Osteoblast (primary cell): ENCODE measurements at regions not wholly inside any gene's neighbourhood (a gene's known extent, or its start where the extent isn't known, plus 50 kb on each side); places are given as distances from the start of the nearest gene placed in this dataset.
A peak's percentile ranks its signal among the peaks of the same experiment; 100 is the strongest.

Experiments
- DNase-seq: peaks from one replicate; pipeline ENCODE4 v3.0.0; 2011; ENCODE audit warnings: low spot score, mixed read lengths; ENCODE audit not compliant: insufficient read length; ENCODE audit errors: missing footprints
- H2AFZ ChIP-seq: 2 replicates; pipeline ENCODE4 v1.6.0; 2011; ENCODE audit warnings: mild to moderate bottlenecking, low read length
- H3K27ac ChIP-seq: 2 replicates; pipeline ENCODE4 v1.5.1; 2011; ENCODE audit warnings: mild to moderate bottlenecking, low read depth, low read length, moderate library complexity
- H3K27me3 ChIP-seq: 2 replicates; pipeline ENCODE4 v1.6.0; 2012; ENCODE audit warnings: mild to moderate bottlenecking, control low read depth, inconsistent platforms, low read length, moderate library complexity; ENCODE audit not compliant: insufficient read depth
- H3K36me3 ChIP-seq: 2 replicates; pipeline ENCODE4 v1.5.1; 2011; ENCODE audit warnings: mild to moderate bottlenecking, low read length, control low read depth, moderate library complexity; ENCODE audit not compliant: insufficient read depth
- H3K4me1 ChIP-seq: 2 replicates; pipeline ENCODE4 v1.5.1; 2011; ENCODE audit warnings: mild to moderate bottlenecking, low read length, control low read depth, moderate library complexity; ENCODE audit not compliant: insufficient read depth
- H3K4me2 ChIP-seq: 2 replicates; pipeline ENCODE4 v1.6.0; 2011; ENCODE audit warnings: mild to moderate bottlenecking, low read length; ENCODE audit not compliant: insufficient read depth
- H3K4me3 ChIP-seq: fragments of 200-600 bp; sonication (generic); 3 replicates; pipeline ENCODE4 v1.5.1; 2012; ENCODE audit warnings: mild to moderate bottlenecking, low read length, inconsistent platforms; ENCODE audit not compliant: insufficient read depth
- H3K79me2 ChIP-seq: 2 replicates; pipeline ENCODE4 v1.6.0; 2012; ENCODE audit warnings: mild to moderate bottlenecking, low read length, control low read depth, inconsistent platforms; ENCODE audit not compliant: insufficient read depth
- H3K9me3 ChIP-seq: 2 replicates; pipeline ENCODE4 v1.5.1; 2011; ENCODE audit warnings: low read depth, low read length, control low read depth
- H4K20me1 ChIP-seq: 2 replicates; pipeline ENCODE4 v1.6.0; 2012; ENCODE audit warnings: mild to moderate bottlenecking, low read length, control low read depth; ENCODE audit not compliant: insufficient read depth
- TF ChIP-seq, protein P1 (sequence below): IDR thresholded peaks from 2 replicates; pipeline ENCODE4 v1.5.1; 2011; ENCODE audit warnings: mild to moderate bottlenecking, low read depth, low read length, moderate library complexity; ENCODE audit errors: extremely low read depth

GRCh38 chr9:82385633-82386032 is 397.1 kb downstream of the SPATA31D1 start:
- no peaks in the 10 kb centered on the region for H3K36me3 ChIP-seq
- no peak overlapping the region for H3K4me3 ChIP-seq
- DNase-seq: no peak
- no peaks in the 10 kb centered on the region for H3K4me1 ChIP-seq
- H3K4me2 ChIP-seq: no peak overlapping the region
- TF ChIP-seq, protein P1, sequence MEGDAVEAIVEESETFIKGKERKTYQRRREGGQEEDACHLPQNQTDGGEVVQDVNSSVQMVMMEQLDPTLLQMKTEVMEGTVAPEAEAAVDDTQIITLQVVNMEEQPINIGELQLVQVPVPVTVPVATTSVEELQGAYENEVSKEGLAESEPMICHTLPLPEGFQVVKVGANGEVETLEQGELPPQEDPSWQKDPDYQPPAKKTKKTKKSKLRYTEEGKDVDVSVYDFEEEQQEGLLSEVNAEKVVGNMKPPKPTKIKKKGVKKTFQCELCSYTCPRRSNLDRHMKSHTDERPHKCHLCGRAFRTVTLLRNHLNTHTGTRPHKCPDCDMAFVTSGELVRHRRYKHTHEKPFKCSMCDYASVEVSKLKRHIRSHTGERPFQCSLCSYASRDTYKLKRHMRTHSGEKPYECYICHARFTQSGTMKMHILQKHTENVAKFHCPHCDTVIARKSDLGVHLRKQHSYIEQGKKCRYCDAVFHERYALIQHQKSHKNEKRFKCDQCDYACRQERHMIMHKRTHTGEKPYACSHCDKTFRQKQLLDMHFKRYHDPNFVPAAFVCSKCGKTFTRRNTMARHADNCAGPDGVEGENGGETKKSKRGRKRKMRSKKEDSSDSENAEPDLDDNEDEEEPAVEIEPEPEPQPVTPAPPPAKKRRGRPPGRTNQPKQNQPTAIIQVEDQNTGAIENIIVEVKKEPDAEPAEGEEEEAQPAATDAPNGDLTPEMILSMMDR: no peak
- H3K9me3 ChIP-seq: no peaks in the 10 kb centered on the region
- no peaks in the 10 kb centered on the region for H3K27me3 ChIP-seq
- H2AFZ ChIP-seq: no peak overlapping the region
- H4K20me1 ChIP-seq: no peaks in the 10 kb centered on the region
- no peaks in the 10 kb centered on the region for H3K79me2 ChIP-seq
- H3K27ac ChIP-seq: no peak overlapping the region

DNA sequence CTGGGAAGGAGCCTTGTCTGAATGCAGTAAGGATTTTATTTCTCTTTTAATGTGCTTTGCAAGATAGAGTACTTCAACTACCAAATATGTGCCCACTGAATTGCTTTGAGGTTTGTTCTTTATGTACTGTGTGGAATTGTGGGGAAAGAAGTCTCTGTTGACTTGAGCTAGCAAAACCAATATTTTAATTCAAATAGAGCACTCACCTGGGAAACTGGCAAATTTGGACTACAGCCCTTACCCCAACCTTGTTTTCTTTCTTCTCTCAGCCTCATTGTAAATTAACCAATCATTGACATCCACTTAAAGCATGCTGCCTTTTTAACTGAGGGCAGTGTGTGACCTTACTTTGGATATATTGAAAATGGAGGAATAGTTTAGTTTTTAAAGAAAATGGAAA is 409.0 kb downstream of the SPATA31D1 start:
- DNase-seq: no peak
- H3K79me2 ChIP-seq: no peaks in the 10 kb centered on the region
- H3K4me1 ChIP-seq: no peaks in the 10 kb centered on the region
- H3K27me3 ChIP-seq: no peaks in the 10 kb centered on the region
- no peaks in the 10 kb centered on the region for H3K36me3 ChIP-seq
- H2AFZ ChIP-seq: no peak overlapping the region
- H3K4me2 ChIP-seq: no peak overlapping the region
- no peaks in the 10 kb centered on the region for H4K20me1 ChIP-seq
- no peaks in the 10 kb centered on the region for H3K9me3 ChIP-seq
- no peak overlapping the region for H3K27ac ChIP-seq
- H3K4me3 ChIP-seq: no peak overlapping the region
- TF ChIP-seq, protein P1: no peak

- Histone ChIP-seq H3K36me3 (no peaks in the 10 kb centered on the region), H3K9me3 (no peaks in the 10 kb centered on the region), H3K4me2 (no peak overlapping the region), H3K27ac (no peak overlapping the region), H2AFZ (no peak overlapping the region), H3K27me3 (no peaks in the 10 kb centered on the region), H3K4me3 (no peak overlapping the region), H3K4me1 (peaks cover 9% of the 10 kb centered on the region), H3K79me2 (no peaks in the 10 kb centered on the region), H4K20me1 (no peaks in the 10 kb centered on the region)
- TF ChIP-seq, protein P1: no peak
- DNase-seq: no peak
These were observed 415.8 kb downstream of the SPATA31D1 start for GRCh38 chr9:82404196-82404870.

DNA sequence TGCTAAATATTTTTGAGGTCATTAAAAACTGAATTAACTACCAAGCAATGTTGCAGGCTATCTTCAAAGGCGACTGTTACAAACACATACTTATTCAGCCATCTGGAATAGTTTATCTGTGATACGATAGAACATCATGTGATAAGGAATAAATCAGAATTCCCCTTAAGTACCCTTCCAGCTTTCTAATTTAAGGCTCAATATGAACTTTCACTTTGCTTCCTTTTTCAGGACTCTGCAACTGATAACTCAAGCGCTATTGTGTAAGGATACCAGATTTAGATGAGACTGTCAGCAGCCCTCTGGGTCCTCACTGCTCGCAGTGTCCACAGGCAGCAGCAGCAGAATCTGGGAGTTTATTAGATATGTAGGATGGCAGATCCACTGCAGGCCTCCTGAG is 416.3 kb downstream of the SPATA31D1 start:
- Histone ChIP-seq H3K4me2 (no peak overlapping the region), H3K4me1 (peaks cover 9% of the 10 kb centered on the region), H3K27me3 (no peaks in the 10 kb centered on the region), H4K20me1 (no peaks in the 10 kb centered on the region), H3K36me3 (no peaks in the 10 kb centered on the region), H2AFZ (no peak overlapping the region), H3K9me3 (no peaks in the 10 kb centered on the region), H3K79me2 (no peaks in the 10 kb centered on the region), H3K4me3 (no peak overlapping the region), H3K27ac (no peak overlapping the region)
- DNase-seq: peak; percentile 26
- TF ChIP-seq, protein P1: no peak
